ENCODE measurements at regions not wholly inside any gene's neighbourhood (a gene's known extent, or its start where the extent isn't known, plus 50 kb on each side); places are given as distances from the start of the nearest gene placed in this dataset.
"Not testable (repeated sequence)": the region's sequence is repeated elsewhere in the genome, so short reads cannot be mapped to it uniquely, and the experiment has no call there.

DNA sequence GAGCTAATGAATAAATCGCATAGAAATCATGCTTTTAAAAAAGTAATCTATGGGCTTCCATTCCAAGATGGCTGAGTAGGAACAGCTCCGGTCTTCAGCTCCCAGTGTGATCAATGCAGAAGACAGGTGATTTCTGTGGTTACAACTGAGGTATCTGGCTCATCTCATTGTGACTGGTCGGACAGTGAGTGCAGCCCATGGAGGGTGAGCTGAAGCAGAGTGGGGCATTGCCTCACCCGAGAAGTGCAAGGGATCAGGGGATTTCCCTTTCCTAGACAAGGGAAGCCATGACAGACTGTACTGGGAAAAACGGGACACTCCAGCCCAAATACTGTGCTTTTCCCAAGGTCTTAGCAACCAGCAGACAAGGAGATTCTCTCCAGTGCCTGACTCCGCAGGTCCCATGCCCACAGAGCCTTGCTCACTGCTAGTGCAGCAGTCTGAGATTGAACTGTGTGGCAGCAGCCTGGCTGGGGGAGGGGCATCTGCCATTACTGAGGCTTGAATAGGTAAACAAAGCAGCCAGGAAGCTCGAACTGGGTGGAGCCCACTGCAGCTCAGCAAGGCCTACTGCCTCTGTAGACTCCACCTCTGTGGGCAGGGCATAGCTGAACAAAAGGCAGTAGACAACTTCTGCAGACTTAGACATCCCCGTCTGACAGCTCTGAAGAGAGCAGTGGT lies 61.5 kb upstream of the PLAAT1 start:
- not testable (repeated sequence) for H3K9me2 ChIP-seq (ENCODE audit: insufficient read depth); H3K27me3 Mint-ChIP-seq (ENCODE audit: insufficient read depth, low read depth, poor library complexity); H3K27me3 ChIP-seq (ENCODE audit: insufficient read depth); H3K4me1 ChIP-seq (ENCODE audit: insufficient read depth); H3K4me1 Mint-ChIP-seq; H3K79me2 ChIP-seq (replicated peaks; ENCODE audit: insufficient read depth); H3K4me3 ChIP-seq; H3K36me3 Mint-ChIP-seq (ENCODE audit: low read depth); H4K20me1 ChIP-seq (replicated peaks; ENCODE audit: insufficient read depth); H2AFZ ChIP-seq; H3K36me3 ChIP-seq (ENCODE audit: insufficient read depth); H3K4me3 Mint-ChIP-seq; DNase-seq (ENCODE audit: low spot score); H3K27ac ChIP-seq (ENCODE audit: low read depth); H3K27ac Mint-ChIP-seq; H3K4me2 ChIP-seq; H3K9me3 Mint-ChIP-seq; ATAC-seq; H3F3A ChIP-seq (replicated peaks; ENCODE audit: low read depth)

GRCh38 chr3:193187070-193187722 lies 53.8 kb upstream of the PLAAT1 start:
- no peak overlapping the region for H3K4me2 ChIP-seq
- H3K9me2 ChIP-seq (ENCODE audit: insufficient read depth) = no peaks in the 10 kb centered on the region
- H3K27me3 Mint-ChIP-seq (ENCODE audit: insufficient read depth, low read depth, poor library complexity) = no peaks in the 10 kb centered on the region
- H3K4me3 ChIP-seq = no peak overlapping the region
- TF ChIP-seq, protein P1, sequence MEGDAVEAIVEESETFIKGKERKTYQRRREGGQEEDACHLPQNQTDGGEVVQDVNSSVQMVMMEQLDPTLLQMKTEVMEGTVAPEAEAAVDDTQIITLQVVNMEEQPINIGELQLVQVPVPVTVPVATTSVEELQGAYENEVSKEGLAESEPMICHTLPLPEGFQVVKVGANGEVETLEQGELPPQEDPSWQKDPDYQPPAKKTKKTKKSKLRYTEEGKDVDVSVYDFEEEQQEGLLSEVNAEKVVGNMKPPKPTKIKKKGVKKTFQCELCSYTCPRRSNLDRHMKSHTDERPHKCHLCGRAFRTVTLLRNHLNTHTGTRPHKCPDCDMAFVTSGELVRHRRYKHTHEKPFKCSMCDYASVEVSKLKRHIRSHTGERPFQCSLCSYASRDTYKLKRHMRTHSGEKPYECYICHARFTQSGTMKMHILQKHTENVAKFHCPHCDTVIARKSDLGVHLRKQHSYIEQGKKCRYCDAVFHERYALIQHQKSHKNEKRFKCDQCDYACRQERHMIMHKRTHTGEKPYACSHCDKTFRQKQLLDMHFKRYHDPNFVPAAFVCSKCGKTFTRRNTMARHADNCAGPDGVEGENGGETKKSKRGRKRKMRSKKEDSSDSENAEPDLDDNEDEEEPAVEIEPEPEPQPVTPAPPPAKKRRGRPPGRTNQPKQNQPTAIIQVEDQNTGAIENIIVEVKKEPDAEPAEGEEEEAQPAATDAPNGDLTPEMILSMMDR (conservative IDR thresholded peaks at IDR 0.05; ENCODE audit: low read depth in 2 of 2) = no peak
- no peaks in the 10 kb centered on the region for H3F3A ChIP-seq (replicated peaks; ENCODE audit: low read depth)
- no peaks in the 10 kb centered on the region for H3K27me3 ChIP-seq (ENCODE audit: insufficient read depth)
- no peaks in the 10 kb centered on the region for H3K36me3 ChIP-seq (ENCODE audit: insufficient read depth)
- peaks cover 5% of the 10 kb centered on the region for H3K4me1 Mint-ChIP-seq
- ATAC-seq (no peak), DNase-seq (ENCODE audit: low spot score) (no peak)
- no peaks in the 10 kb centered on the region; the same call in 2 of the 3 replicates for H3K9me3 Mint-ChIP-seq
- no peak overlapping the region for H3K4me3 Mint-ChIP-seq
- H3K36me3 Mint-ChIP-seq (ENCODE audit: low read depth) = no peaks in the 10 kb centered on the region; the same call in 2 of the 3 replicates
- no peaks in the 10 kb centered on the region for H4K20me1 ChIP-seq (replicated peaks; ENCODE audit: insufficient read depth)
- no peaks in the 10 kb centered on the region for H3K4me1 ChIP-seq (ENCODE audit: insufficient read depth)
- H3K27ac Mint-ChIP-seq = no peak overlapping the region
- no peak overlapping the region for H2AFZ ChIP-seq
- no peak overlapping the region for H3K27ac ChIP-seq (ENCODE audit: low read depth)
- H3K79me2 ChIP-seq (replicated peaks; ENCODE audit: insufficient read depth) = no peaks in the 10 kb centered on the region

- ATAC-seq (peak; percentile 100), DNase-seq (ENCODE audit: low spot score) (peak; percentile 94)
- H3K36me3 Mint-ChIP-seq (ENCODE audit: low read depth) = no peaks in the 10 kb centered on the region
These were observed 50.8 kb upstream of the PLAAT1 start for GRCh38 chr3:193190146-193190786.

More at GRCh38 chr3:193190146-193190786, 50.8 kb upstream of the PLAAT1 start:
- Histone ChIP-seq H3K36me3 (ENCODE audit: insufficient read depth) (no peaks in the 10 kb centered on the region), H3K4me3 (no peak overlapping the region), H3K79me2 (replicated peaks; ENCODE audit: insufficient read depth) (no peaks in the 10 kb centered on the region), H3K4me1 (ENCODE audit: insufficient read depth) (no peaks in the 10 kb centered on the region), H4K20me1 (replicated peaks; ENCODE audit: insufficient read depth) (no peaks in the 10 kb centered on the region), H3K27me3 (ENCODE audit: insufficient read depth) (no peaks in the 10 kb centered on the region), H3K9me2 (ENCODE audit: insufficient read depth) (no peaks in the 10 kb centered on the region), H3K4me2 (no peak overlapping the region), H2AFZ (no peak overlapping the region), H3K27ac (ENCODE audit: low read depth) (no peak overlapping the region), H3F3A (replicated peaks; ENCODE audit: low read depth) (no peaks in the 10 kb centered on the region)
- H3K4me1 Mint-ChIP-seq = peaks cover 5% of the 10 kb centered on the region
- no peak overlapping the region for H3K4me3 Mint-ChIP-seq
- TF ChIP-seq REST (IDR thresholded peaks at IDR 0.05; ENCODE audit: unreplicated experiment) (no peak), ZNF114 (CRISPR knock-in tag; IDR thresholded peaks at IDR 0.05) (no peak), EZH2 (IDR thresholded peaks at IDR 0.05; ENCODE audit: low read depth, unreplicated experiment) (no peak)
- TF ChIP-seq, protein P2, sequence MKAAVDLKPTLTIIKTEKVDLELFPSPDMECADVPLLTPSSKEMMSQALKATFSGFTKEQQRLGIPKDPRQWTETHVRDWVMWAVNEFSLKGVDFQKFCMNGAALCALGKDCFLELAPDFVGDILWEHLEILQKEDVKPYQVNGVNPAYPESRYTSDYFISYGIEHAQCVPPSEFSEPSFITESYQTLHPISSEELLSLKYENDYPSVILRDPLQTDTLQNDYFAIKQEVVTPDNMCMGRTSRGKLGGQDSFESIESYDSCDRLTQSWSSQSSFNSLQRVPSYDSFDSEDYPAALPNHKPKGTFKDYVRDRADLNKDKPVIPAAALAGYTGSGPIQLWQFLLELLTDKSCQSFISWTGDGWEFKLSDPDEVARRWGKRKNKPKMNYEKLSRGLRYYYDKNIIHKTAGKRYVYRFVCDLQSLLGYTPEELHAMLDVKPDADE (IDR thresholded peaks at IDR 0.05) = no peak
- TF ChIP-seq, protein P1 (conservative IDR thresholded peaks at IDR 0.05; ENCODE audit: low read depth in 2 of 2) = peak; percentile 90 to 91
- no peaks in the 10 kb centered on the region; the same call in 2 of the 3 replicates for H3K9me3 Mint-ChIP-seq
- no peak overlapping the region for H3K27ac Mint-ChIP-seq
- no peaks in the 10 kb centered on the region for H3K27me3 Mint-ChIP-seq (ENCODE audit: insufficient read depth, low read depth, poor library complexity)
